Neutrophil (primary cell): ENCODE measurements at regions not wholly inside any gene's neighbourhood (a gene's known extent, or its start where the extent isn't known, plus 50 kb on each side); places are given as distances from the start of the nearest gene placed in this dataset.

ENCODE experiments used
- H3K27ac ChIP-seq: fragments of 200-600 bp; sonication (generic); 2 replicates; pipeline ENCODE4 v1.5.1; 2016; ENCODE audit warnings: mild to moderate bottlenecking, moderate library complexity
- H3K27me3 ChIP-seq: fragments of 200-600 bp; sonication (generic); 2 replicates; pipeline ENCODE4 v1.6.0; 2016; ENCODE audit warnings: mild to moderate bottlenecking
- H3K36me3 ChIP-seq: fragments of 200-600 bp; sonication (generic); 2 replicates; pipeline ENCODE4 v1.5.1; 2017
- H3K4me1 ChIP-seq, 2 experiments: fragments of 200-600 bp in 1 of 2; sonication (generic) in 1 of 2; 1 replicate in 1 of 2; 2 replicates in 1 of 2; pipeline versions ENCODE4 v1.5.1 to v1.6.1; 2013 to 2016; ENCODE audit warnings: low read depth in 1 of 2, low read length in 1 of 2, mild to moderate bottlenecking in 1 of 2, moderate library complexity in 1 of 2; ENCODE audit not compliant: control insufficient read depth in 1 of 2, insufficient read depth in 1 of 2
- H3K4me3 ChIP-seq, 2 experiments: fragments of 200-600 bp in 1 of 2; sonication (generic) in 1 of 2; 1 replicate in 1 of 2; 2 replicates in 1 of 2; pipeline ENCODE4 v1.5.1; 2013 to 2016; ENCODE audit warnings: low read depth in 1 of 2, low read length in 1 of 2, mild to moderate bottlenecking in 1 of 2, moderate library complexity in 1 of 2
- H3K9me3 ChIP-seq: fragments of 200-600 bp; sonication (generic); 2 replicates; pipeline ENCODE4 v1.5.1; 2016
- CTCF ChIP-seq: fragments of 200-600 bp; sonication (generic); IDR thresholded peaks from 2 replicates; pipeline ENCODE4 v1.5.1; 2016; ENCODE audit warnings: antibody characterized with exemption

GRCh38 chr14:86168371-86168770 is 638.4 kb downstream of the FLRT2 start:
- no peak for TF ChIP-seq CTCF
- Histone ChIP-seq H3K9me3 (no peaks in the 10 kb centered on the region), H3K27me3 (no peaks in the 10 kb centered on the region), H3K4me1 (no peaks in the 10 kb centered on the region), H3K36me3 (no peaks in the 10 kb centered on the region), H3K27ac (no peak overlapping the region), H3K4me3 (no peak overlapping the region)

- H3K27me3 ChIP-seq, result no peaks in the 10 kb centered on the region
- TF ChIP-seq CTCF, result no peak
- H3K4me1 ChIP-seq, result no peaks in the 10 kb centered on the region
- no peak overlapping the region for H3K4me3 ChIP-seq
- no peaks in the 10 kb centered on the region for H3K9me3 ChIP-seq
- H3K27ac ChIP-seq, result no peak overlapping the region
- no peaks in the 10 kb centered on the region for H3K36me3 ChIP-seq
Measured at GRCh38 chr14:86166541-86166940, 636.6 kb downstream of the FLRT2 start.

GRCh38 chr14:86153480-86153879 is 623.5 kb downstream of the FLRT2 start:
- Histone ChIP-seq H3K9me3 (no peaks in the 10 kb centered on the region), H3K4me1 (no peaks in the 10 kb centered on the region), H3K4me3 (no peak overlapping the region), H3K27me3 (no peaks in the 10 kb centered on the region), H3K27ac (no peak overlapping the region), H3K36me3 (no peaks in the 10 kb centered on the region)
- TF ChIP-seq CTCF, result no peak

GRCh38 chr14:86143248-86143647 is 613.3 kb downstream of the FLRT2 start:
- Histone ChIP-seq H3K9me3 (no peaks in the 10 kb centered on the region), H3K4me1 (no peaks in the 10 kb centered on the region), H3K36me3 (no peaks in the 10 kb centered on the region), H3K4me3 (no peak overlapping the region), H3K27me3 (no peaks in the 10 kb centered on the region), H3K27ac (no peak overlapping the region)
- TF ChIP-seq CTCF, result no peak

- no peaks in the 10 kb centered on the region for H3K4me1 ChIP-seq
- H3K27me3 ChIP-seq, result no peaks in the 10 kb centered on the region
- no peaks in the 10 kb centered on the region for H3K36me3 ChIP-seq
- H3K9me3 ChIP-seq, result no peaks in the 10 kb centered on the region
- H3K4me3 ChIP-seq, result no peak overlapping the region
- TF ChIP-seq CTCF, result no peak
- H3K27ac ChIP-seq, result no peak overlapping the region
Measured at GRCh38 chr14:86141966-86142365, 612.0 kb downstream of the FLRT2 start.

- H3K36me3 ChIP-seq, result no peaks in the 10 kb centered on the region
- TF ChIP-seq CTCF, result no peak
- H3K4me3 ChIP-seq, result no peak overlapping the region
- H3K27ac ChIP-seq, result no peak overlapping the region
- H3K4me1 ChIP-seq, result no peaks in the 10 kb centered on the region
- no peaks in the 10 kb centered on the region for H3K9me3 ChIP-seq
- H3K27me3 ChIP-seq, result no peaks in the 10 kb centered on the region
Measured at GRCh38 chr14:86129426-86129825, 599.5 kb downstream of the FLRT2 start.
